OCI-LY7 (cell line): ENCODE measurements at regions not wholly inside any gene's neighbourhood (a gene's known extent, or its start where the extent isn't known, plus 50 kb on each side); places are given as distances from the start of the nearest gene placed in this dataset.

Experiments used
- BruUV-seq: library from RNA; stranded (reverse); fragments of 400-500 nt; replicated peaks from 2 replicates; lab custom pipeline; 2021; lab: Mats Ljungman, UMichigan
- CTCF ChIA-PET: fragments of 300-600 bp; sonication (Branson Sonifier 250); formaldehyde crosslinking; loops from one replicate; lab custom pipeline; 2022; ENCODE audit warnings: antibody characterized with exemption; ENCODE audit not compliant: unreplicated experiment; lab: Charles Lee
- POLR2A ChIA-PET: fragments of 300-600 bp; sonication (Branson Sonifier 250); formaldehyde crosslinking; loops from one replicate; lab custom pipeline; 2022; ENCODE audit warnings: antibody characterized with exemption; lab: Charles Lee
- DNase-seq: peaks from one replicate; pipeline ENCODE4 v3.0.0-alpha.2; 2015; ENCODE audit warnings: low spot score
- H2AFZ ChIP-seq: fragments of 200-600 bp; sonication (generic), shearing (Covaris generic); 2 replicates; pipeline ENCODE4 v1.6.1; 2014; ENCODE audit warnings: mild to moderate bottlenecking, antibody characterized with exemption, low read length, moderate library complexity
- H3K27ac ChIP-seq: fragments of 200-600 bp; sonication (generic); 2 replicates; pipeline ENCODE4 v1.5.1; 2014; ENCODE audit warnings: mixed run types, low read depth, mild to moderate bottlenecking, moderate library complexity, low read length, inconsistent platforms; ENCODE audit not compliant: poor library complexity, severe bottlenecking
- H3K36me3 ChIP-seq: fragments of 200-600 bp; sonication (generic); 2 replicates; pipeline ENCODE4 v1.6.1; 2014; ENCODE audit warnings: mild to moderate bottlenecking, antibody characterized with exemption, low read length, moderate library complexity, mixed read lengths; ENCODE audit not compliant: insufficient read depth
- H3K4me1 ChIP-seq: fragments of 200-600 bp; sonication (generic); 2 replicates; pipeline ENCODE4 v1.5.1; 2014; ENCODE audit warnings: mild to moderate bottlenecking, low read length; ENCODE audit not compliant: insufficient read depth, poor library complexity, severe bottlenecking
- H3K4me2 ChIP-seq: fragments of 200-600 bp; sonication (generic); 2 replicates; pipeline ENCODE4 v1.6.1; 2014; ENCODE audit warnings: mild to moderate bottlenecking, low read length
- H3K4me3 ChIP-seq: fragments of 200-600 bp; sonication (generic); 2 replicates; pipeline ENCODE4 v1.5.1; 2014; ENCODE audit warnings: mild to moderate bottlenecking, low read depth, low read length; ENCODE audit not compliant: poor library complexity, severe bottlenecking
- H3K79me2 ChIP-seq: fragments of 200-600 bp; sonication (generic); 2 replicates; pipeline ENCODE4 v1.6.1; 2016; ENCODE audit warnings: low read depth, mild to moderate bottlenecking, low read length, moderate library complexity, mixed read lengths; ENCODE audit not compliant: insufficient read depth
- H3K9me2 ChIP-seq: fragments of 200-600 bp; sonication (generic); 2 replicates; pipeline ENCODE4 v1.6.1; 2016; ENCODE audit warnings: mild to moderate bottlenecking, low read length, mixed read lengths; ENCODE audit not compliant: insufficient read depth
- H3K9me3 ChIP-seq: fragments of 200-600 bp; sonication (generic); 2 replicates; pipeline ENCODE4 v1.6.1; 2014; ENCODE audit warnings: mild to moderate bottlenecking, mixed run types, low read length, mixed read lengths
- H4K20me1 ChIP-seq: fragments of 200-600 bp; sonication (generic); 2 replicates; pipeline ENCODE4 v1.6.1; 2014; ENCODE audit warnings: mild to moderate bottlenecking, antibody characterized with exemption, low read length, moderate library complexity, mixed read lengths; ENCODE audit not compliant: insufficient read depth
- CTCF ChIP-seq: fragments of 200-600 bp; sonication (generic); conservative IDR thresholded peaks from 2 replicates; pipeline ENCODE4 v1.5.1; 2014; ENCODE audit warnings: mild to moderate bottlenecking, antibody characterized with exemption, low read length, moderate library complexity, mixed read lengths
- EZH2phosphoT487 ChIP-seq: fragments of 200-600 bp; sonication (generic); IDR thresholded peaks from 2 replicates; pipeline ENCODE4 v1.6.1; 2018; ENCODE audit warnings: low read depth, borderline replicate concordance, mild to moderate bottlenecking, mixed run types, antibody characterized with exemption, low read length, moderate library complexity, mixed read lengths
- intact Hi-C: fragments of 100-400 bp; cut with micrococcal nuclease; formaldehyde crosslinking; loops from one replicate; pipeline ENCODE4 v1.10.0; 2022; ENCODE audit not compliant: unreplicated experiment

DNA sequence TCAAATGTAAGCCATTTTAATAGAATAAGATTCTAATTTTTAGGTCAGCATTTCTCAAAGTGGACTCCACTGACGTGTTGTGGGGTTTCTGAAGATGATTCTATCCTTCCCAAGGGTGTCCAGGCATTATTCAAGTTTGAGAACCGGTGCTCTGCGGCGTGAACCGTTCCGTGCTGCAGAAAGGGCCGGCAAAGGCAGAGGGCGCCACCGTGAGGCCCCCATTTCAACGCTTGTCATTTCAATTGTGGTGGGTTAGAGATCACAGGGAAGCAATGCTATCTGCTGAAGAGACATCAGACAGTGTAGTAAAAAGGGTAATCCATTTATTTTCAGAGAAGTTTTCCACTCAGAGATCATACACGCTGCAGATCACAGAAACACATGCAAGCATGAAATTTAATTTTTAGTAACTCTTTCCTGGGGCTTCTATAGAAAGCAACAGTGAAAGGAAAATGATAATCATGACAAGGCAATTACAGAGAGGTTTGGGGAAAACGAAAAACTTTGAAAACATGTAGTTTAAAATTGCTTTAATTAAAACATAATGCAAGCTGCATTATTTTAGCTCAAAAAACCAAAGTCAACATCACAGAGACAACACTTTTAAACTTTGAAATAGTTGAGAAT lies 201.7 kb downstream of the EXOC5 start:
- no peak overlapping the region for H3K4me2 ChIP-seq
- ChIA-PET POLR2A (interaction anchor here (0.6 kb wide), 2 partner anchors 20 to 433 kb away, joined by 3 read pairs; no protein-coding TSS in a partner anchor), CTCF (no interaction called here)
- no peak overlapping the region for H3K4me3 ChIP-seq
- intact Hi-C loops, result loop anchor here (10.0 kb wide), 2 partner anchors 412 to 512 kb away; no protein-coding TSS in a partner anchor
- H3K4me1 ChIP-seq, result no peaks in the 10 kb centered on the region
- no peaks in the 10 kb centered on the region for H3K9me2 ChIP-seq
- H3K9me3 ChIP-seq, result no peaks in the 10 kb centered on the region
- no peak overlapping the region for H2AFZ ChIP-seq
- peak; percentile 4 for DNase-seq
- BruUV-seq, result no TSS peak
- no peaks in the 10 kb centered on the region for H4K20me1 ChIP-seq
- no peaks in the 10 kb centered on the region for H3K79me2 ChIP-seq
- TF ChIP-seq EZH2phosphoT487 (no peak), CTCF (peak; percentile 73)
- H3K27ac ChIP-seq, result no peak overlapping the region
- H3K36me3 ChIP-seq, result no peaks in the 10 kb centered on the region

GRCh38 chr14:57066463-57066862 lies 202.2 kb downstream of the EXOC5 start:
- no peak overlapping the region for H3K27ac ChIP-seq
- ChIA-PET POLR2A (no interaction called here), CTCF (no interaction called here)
- no peaks in the 10 kb centered on the region for H3K79me2 ChIP-seq
- no peaks in the 10 kb centered on the region for H4K20me1 ChIP-seq
- no peaks in the 10 kb centered on the region for H3K9me2 ChIP-seq
- H3K4me2 ChIP-seq, result no peak overlapping the region
- no peaks in the 10 kb centered on the region for H3K9me3 ChIP-seq
- H3K4me1 ChIP-seq, result no peaks in the 10 kb centered on the region
- no peak for DNase-seq
- H3K36me3 ChIP-seq, result no peaks in the 10 kb centered on the region
- intact Hi-C loops, result loop anchor here (10.0 kb wide), 2 partner anchors 412 to 512 kb away; no protein-coding TSS in a partner anchor
- no TSS peak for BruUV-seq
- H2AFZ ChIP-seq, result no peak overlapping the region
- TF ChIP-seq CTCF (no peak), EZH2phosphoT487 (no peak)
- H3K4me3 ChIP-seq, result no peak overlapping the region
